A549 (cell line): ENCODE measurements at regions not wholly inside any gene's neighbourhood (a gene's known extent, or its start where the extent isn't known, plus 50 kb on each side); places are given as distances from the start of the nearest gene placed in this dataset.
"Not testable (repeated sequence)": the region's sequence is repeated elsewhere in the genome, so short reads cannot be mapped to it uniquely, and the experiment has no call there.

Experiments
- ATAC-seq, 2 experiments: fragments of 200-7000 bp in 1 of 2; fragments of >200 bp in 1 of 2; cut with Nextera tagmentation in 1 of 2; cut with Tn5 transposase in 1 of 2; 3 replicates each; pipeline versions ENCODE4 v1.8.0 to v1.9.1; 2018 to 2020; ENCODE audit warnings: mild to moderate bottlenecking in 1 of 2, moderate library complexity in 1 of 2
- CTCF ChIA-PET: fragments of 300-600 bp; sonication (Branson Sonifier 250); formaldehyde crosslinking; extraction: SDS; loops from one replicate; lab custom pipeline; 2021; ENCODE audit warnings: antibody characterized with exemption, inconsistent platforms; lab: Yijun Ruan, JAX
- POLR2A ChIA-PET: fragments of 350-600 bp; formaldehyde crosslinking; extraction: SDS; loops from one replicate; lab custom pipeline; 2021; ENCODE audit warnings: antibody characterized with exemption, inconsistent platforms; lab: Yijun Ruan, JAX
- DNase-seq, 2 experiments: peaks; one replicate each; pipeline versions ENCODE4 v3.0.0 to v3.0.0-alpha.2; 2011 to 2016; ENCODE audit warnings: low read depth in 1 of 2, low spot score in 1 of 2
- FAIRE-seq: peaks from 2 replicates; lab custom pipeline; 2011; peaks lifted over from hg19 to GRCh38; lab: Jason Lieb, UNC
- H3K27ac ChIP-seq, 2 experiments: fragments of >200 bp; sonication (Bioruptor Twin); formaldehyde crosslinking; 3 replicates each; pipeline ENCODE4 v1.5.1; 2016 to 2017
- H3K4me1 ChIP-seq: fragments of >200 bp; sonication (Bioruptor Twin); formaldehyde crosslinking; 3 replicates; pipeline ENCODE4 v1.6.1; 2016
- H3K4me2 ChIP-seq: fragments of >200 bp; sonication (Bioruptor Twin); formaldehyde crosslinking; 3 replicates; pipeline ENCODE4 v1.6.1; 2016
- H3K4me3 ChIP-seq: fragments of >200 bp; sonication (Bioruptor Twin); formaldehyde crosslinking; 3 replicates; pipeline ENCODE4 v1.5.1; 2016
- H3K9me3 ChIP-seq: fragments of >200 bp; sonication (Bioruptor Twin); formaldehyde crosslinking; 3 replicates; pipeline ENCODE4 v1.6.1; 2016
- BCL3 ChIP-seq: fragments of >200 bp; sonication (Bioruptor Twin); formaldehyde crosslinking; IDR thresholded peaks from 3 replicates; pipeline ENCODE4 v1.6.1; 2016
- CEBPB ChIP-seq, 2 experiments: fragments of >200 bp in 1 of 2; sonication (Bioruptor Twin) in 1 of 2; formaldehyde crosslinking in 1 of 2; IDR thresholded peaks; 2 replicates each; pipeline ENCODE4 v1.6.1; 2012 to 2016
- EHF ChIP-seq: fragments of 250-450 bp; sonication (Bioruptor Pico); IDR thresholded peaks from 2 replicates; pipeline ENCODE4 v1.5.0; 2020; ENCODE audit warnings: mild to moderate bottlenecking
- HMGXB4 ChIP-seq: fragments of 250-450 bp; sonication (Bioruptor Pico); IDR thresholded peaks from 2 replicates; pipeline ENCODE4 v1.5.0; 2021; ENCODE audit warnings: mild to moderate bottlenecking, moderate library complexity, borderline replicate concordance
- MAZ ChIP-seq: fragments of 150-350 bp; IDR thresholded peaks from 2 replicates; pipeline ENCODE4 v1.6.1; 2014; ENCODE audit warnings: antibody characterized with exemption, low read depth, low read length, borderline replicate concordance
- RAD21 ChIP-seq, 2 experiments: fragments of >200 bp in 1 of 2; sonication (Bioruptor Twin) in 1 of 2; formaldehyde crosslinking in 1 of 2; IDR thresholded peaks in 1 of 2; conservative IDR thresholded peaks in 1 of 2; 2 replicates in 1 of 2; 3 replicates in 1 of 2; pipeline ENCODE4 v1.6.1; 2012 to 2018; ENCODE audit warnings: inconsistent platforms in 1 of 2
- REST ChIP-seq: fragments of 200-600 bp; sonication (generic); IDR thresholded peaks from 2 replicates; pipeline ENCODE4 v1.6.1; 2016; ENCODE audit warnings: antibody characterized with exemption, mild to moderate bottlenecking, moderate library complexity
- RFX5 ChIP-seq: fragments of 450-650 bp; IDR thresholded peaks from 2 replicates; pipeline ENCODE4 v1.7.1; 2014; ENCODE audit warnings: antibody characterized with exemption, mild to moderate bottlenecking, moderate library complexity
- RNF2 ChIP-seq: fragments of 200-600 bp; sonication (generic); IDR thresholded peaks from 2 replicates; pipeline ENCODE4 v1.6.1; 2016; ENCODE audit warnings: low read depth, mild to moderate bottlenecking, antibody characterized with exemption, moderate library complexity, borderline replicate concordance
- SMC3 ChIP-seq: fragments of >200 bp; sonication (Bioruptor Twin); formaldehyde crosslinking; IDR thresholded peaks from 3 replicates; pipeline ENCODE4 v1.6.1; 2018; ENCODE audit warnings: inconsistent platforms
- WGBS: methylation state at CpG from one replicate; pipeline ENCODE4 v1.1.6; 2017; ENCODE audit errors: missing lambda C conversion rate; 5-methylcytosine and 5-hydroxymethylcytosine counted together

GRCh38 chr6:5833120-5833519 lies 173.6 kb downstream of the NRN1 start:
- no peaks in the 10 kb centered on the region for H3K9me3 ChIP-seq
- H3K27ac ChIP-seq, result no peak overlapping the region
- H3K4me3 ChIP-seq, result no peak overlapping the region
- 47% methylated on average over 3 of the region's 3 CpGs for WGBS
- DNase-seq (no peak), ATAC-seq (no peak), FAIRE-seq (no peak)
- ChIA-PET CTCF (interaction anchor here (0.6 to 1.3 kb wide), 3 partner anchors 12 to 614 kb away, joined by 3 to 5 read pairs (median 3); no protein-coding TSS in a partner anchor), POLR2A (no interaction called here)
- H3K4me1 ChIP-seq, result no peaks in the 10 kb centered on the region
- TF ChIP-seq MAZ, result no peak
- no peak for TF ChIP-seq RFX5
- no peak for TF ChIP-seq BCL3
- no peak for TF ChIP-seq CEBPB (IDR thresholded peaks at IDR 0.05)
- H3K4me2 ChIP-seq, result no peak overlapping the region

DNA sequence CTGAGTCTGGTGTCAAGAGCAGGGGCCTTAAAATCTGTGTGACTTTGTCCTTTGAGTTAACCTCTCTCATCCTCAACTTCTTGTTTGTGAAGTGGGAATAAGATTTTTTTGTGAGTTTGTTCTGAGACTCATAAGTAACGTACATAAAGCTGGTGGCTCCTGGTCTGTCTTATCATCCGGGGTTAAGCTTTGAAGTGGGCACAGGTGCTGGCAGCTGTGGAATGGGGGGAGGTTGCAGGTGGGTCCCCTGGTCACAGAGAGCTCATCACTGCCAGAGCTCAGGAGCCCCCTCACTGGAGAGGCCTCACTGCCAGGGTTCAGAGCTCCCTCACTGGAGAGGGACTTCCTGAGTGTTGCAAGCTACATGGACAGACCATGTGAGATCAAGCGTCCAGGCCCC lies 174.1 kb downstream of the NRN1 start:
- H3K27ac ChIP-seq, result no peak overlapping the region
- no peak overlapping the region for H3K4me2 ChIP-seq
- CTCF ChIA-PET, result interaction anchor here (0.6 to 1.3 kb wide), 2 partner anchors 13 to 613 kb away, joined by 3 read pairs; no protein-coding TSS in a partner anchor
- TF ChIP-seq RNF2, result no peak
- no peak for TF ChIP-seq REST
- no peak for TF ChIP-seq HMGXB4 (CRISPR knock-in tag)
- no peak for TF ChIP-seq EHF (CRISPR knock-in tag)
- no peak for TF ChIP-seq SMC3
- TF ChIP-seq RAD21 (conservative IDR thresholded peaks at IDR 0.05 in 1 of 2, IDR thresholded peaks at IDR 0.05 in 1 of 2), result no peak
- TF ChIP-seq BCL3, result no peak
- FAIRE-seq (no peak), ATAC-seq (no peak), DNase-seq (no peak)
- WGBS, result 72% methylated on average over 2 of the region's 3 CpGs
- no peaks in the 10 kb centered on the region for H3K4me1 ChIP-seq
- POLR2A ChIA-PET, result no interaction called here
- H3K9me3 ChIP-seq, result no peaks in the 10 kb centered on the region
- no peak overlapping the region for H3K4me3 ChIP-seq

DNA sequence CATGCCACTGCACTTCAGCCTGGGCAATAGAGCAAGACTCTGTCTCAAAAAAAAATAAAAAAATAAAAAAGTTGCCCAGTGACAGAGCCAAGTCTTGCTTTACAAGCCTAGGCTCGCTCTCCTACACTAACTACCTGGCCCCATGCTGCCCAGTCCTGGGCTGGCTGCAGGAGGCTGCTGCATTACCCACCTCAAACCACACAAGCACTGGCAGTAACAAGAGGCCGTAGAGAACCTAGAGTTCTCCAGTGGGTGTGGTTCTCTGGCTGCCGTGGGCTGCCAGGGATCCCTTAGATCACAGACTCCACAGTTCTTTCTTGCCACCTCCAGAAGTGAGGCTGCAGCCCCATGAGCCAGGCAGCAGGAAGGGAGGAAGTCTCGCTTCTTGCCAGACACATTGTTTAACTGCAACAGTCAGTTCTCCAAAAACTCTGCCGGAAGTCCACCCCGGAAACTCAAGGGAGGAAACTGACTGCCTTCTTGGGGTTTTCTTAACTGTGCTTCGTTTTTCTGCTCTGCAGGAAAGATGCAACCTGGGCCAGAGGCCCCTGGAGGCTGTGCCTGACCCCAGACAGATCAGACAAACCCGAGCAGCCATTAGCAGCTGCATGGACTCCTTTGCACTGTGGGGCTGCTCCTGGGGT lies 175.4 kb downstream of the NRN1 start:
- H3K27ac ChIP-seq, ATAC-seq, H3K4me1 ChIP-seq, CTCF ChIA-PET, H3K4me2 ChIP-seq, FAIRE-seq, H3K9me3 ChIP-seq, H3K4me3 ChIP-seq, POLR2A ChIA-PET, DNase-seq: not testable (repeated sequence)
- WGBS, result 48% methylated on average over 5 of the region's 8 CpGs
